OCI-LY3 (cell line): ENCODE measurements at regions not wholly inside any gene's neighbourhood (a gene's known extent, or its start where the extent isn't known, plus 50 kb on each side); places are given as distances from the start of the nearest gene placed in this dataset.

Source experiments
- H2AFZ ChIP-seq: fragments of 200-600, 300-600 bp; shearing (Covaris generic); 2 replicates; pipeline ENCODE4 v1.6.0; 2014; ENCODE audit warnings: antibody characterized with exemption, low read depth, low read length
- H3K27ac ChIP-seq: fragments of 200-600, 300-600 bp; sonication (generic); 2 replicates; pipeline ENCODE4 v1.5.1; 2014; ENCODE audit warnings: mild to moderate bottlenecking, low read length, moderate library complexity, mixed read lengths
- H3K27me3 ChIP-seq: fragments of 200-600, 300-600 bp; sonication (generic); 2 replicates; pipeline ENCODE4 v1.6.1; 2014; ENCODE audit warnings: low read depth, low read length, mixed read lengths
- H3K36me3 ChIP-seq: fragments of 200-600, 300-600 bp; sonication (generic); replicated peaks from 2 replicates; pipeline ENCODE3; 2014; ENCODE audit warnings: low read depth, low read length, mixed read lengths
- H3K4me1 ChIP-seq: fragments of 300-600, 200-600 bp; sonication (generic); 2 replicates; pipeline ENCODE4 v1.6.1; 2014; ENCODE audit warnings: low read length, mixed read lengths
- H3K4me2 ChIP-seq: fragments of 200-600, 300-600 bp; sonication (generic); 2 replicates; pipeline ENCODE4 v1.6.1; 2014; ENCODE audit warnings: low read length, mixed read lengths
- H3K4me3 ChIP-seq: fragments of 300-600, 200-600 bp; sonication (generic); 2 replicates; pipeline ENCODE4 v1.5.1; 2014; ENCODE audit warnings: antibody characterized with exemption, mild to moderate bottlenecking, low read length, moderate library complexity
- H3K79me2 ChIP-seq: fragments of 300-600, 200-600 bp; shearing (Covaris generic); 2 replicates; pipeline ENCODE4 v1.6.1; 2014; ENCODE audit warnings: mild to moderate bottlenecking, low read length, mixed read lengths
- H3K9ac ChIP-seq: fragments of 300-600, 200-600 bp; shearing (Covaris generic); 2 replicates; pipeline ENCODE4 v1.6.0; 2014; ENCODE audit warnings: mild to moderate bottlenecking, low read length, moderate library complexity
- H3K9me3 ChIP-seq: fragments of 200-600, 300-600 bp; shearing (Covaris generic); 2 replicates; pipeline ENCODE4 v1.6.1; 2014; ENCODE audit warnings: low read length, mixed read lengths; ENCODE audit not compliant: insufficient read depth
- H4K20me1 ChIP-seq: fragments of 200-600, 300-600 bp; sonication (generic); 2 replicates; pipeline ENCODE4 v1.6.1; 2016; ENCODE audit warnings: low read length, mixed read lengths; ENCODE audit not compliant: insufficient read depth
- CTCF ChIP-seq: fragments of 200-600, 300-600 bp; sonication (generic); IDR thresholded peaks from 2 replicates; pipeline ENCODE4 v1.5.1; 2014; ENCODE audit warnings: antibody characterized with exemption, low read length, low read depth
- EZH2phosphoT487 ChIP-seq: fragments of 200-600 bp; shearing (Covaris generic); IDR thresholded peaks from 2 replicates; pipeline ENCODE4 v1.6.1; 2018; ENCODE audit warnings: antibody characterized with exemption, mixed run types, low read depth

- no peak overlapping the region for H3K4me2 ChIP-seq
- no peak overlapping the region for H3K4me3 ChIP-seq
- no peak overlapping the region for H3K9ac ChIP-seq
- no peaks in the 10 kb centered on the region for H3K79me2 ChIP-seq
- H3K27ac ChIP-seq: no peak overlapping the region
- TF ChIP-seq EZH2phosphoT487 (no peak), CTCF (no peak)
- no peaks in the 10 kb centered on the region for H3K36me3 ChIP-seq
- no peak overlapping the region for H2AFZ ChIP-seq
- no peaks in the 10 kb centered on the region for H3K27me3 ChIP-seq
- no peaks in the 10 kb centered on the region for H4K20me1 ChIP-seq
- no peaks in the 10 kb centered on the region for H3K4me1 ChIP-seq
- no peaks in the 10 kb centered on the region for H3K9me3 ChIP-seq
Measured at GRCh38 chr16:80062361-80063030, 462.0 kb upstream of the MAF start.

GRCh38 chr16:80060470-80060869 is 459.9 kb upstream of the MAF start:
- Histone ChIP-seq H3K4me3 (no peak overlapping the region), H3K27me3 (no peaks in the 10 kb centered on the region), H3K79me2 (no peaks in the 10 kb centered on the region), H3K9ac (no peak overlapping the region), H4K20me1 (no peaks in the 10 kb centered on the region), H3K27ac (no peak overlapping the region), H3K4me1 (no peaks in the 10 kb centered on the region), H2AFZ (no peak overlapping the region), H3K9me3 (no peaks in the 10 kb centered on the region), H3K4me2 (no peak overlapping the region), H3K36me3 (no peaks in the 10 kb centered on the region)
- TF ChIP-seq EZH2phosphoT487 (no peak), CTCF (no peak)

- TF ChIP-seq CTCF (no peak), EZH2phosphoT487 (no peak)
- no peaks in the 10 kb centered on the region for H3K36me3 ChIP-seq
- H3K27me3 ChIP-seq: no peaks in the 10 kb centered on the region
- no peaks in the 10 kb centered on the region for H3K4me1 ChIP-seq
- H3K79me2 ChIP-seq: no peaks in the 10 kb centered on the region
- H3K4me3 ChIP-seq: no peak overlapping the region
- no peaks in the 10 kb centered on the region for H3K9me3 ChIP-seq
- H3K27ac ChIP-seq: no peak overlapping the region
- no peak overlapping the region for H2AFZ ChIP-seq
- no peak overlapping the region for H3K4me2 ChIP-seq
- H4K20me1 ChIP-seq: no peaks in the 10 kb centered on the region
- no peak overlapping the region for H3K9ac ChIP-seq
Measured at GRCh38 chr16:80059836-80060235, 459.3 kb upstream of the MAF start.

GRCh38 chr16:80058214-80058613 is 457.7 kb upstream of the MAF start:
- Histone ChIP-seq H3K4me1 (no peaks in the 10 kb centered on the region), H3K27me3 (no peaks in the 10 kb centered on the region), H2AFZ (no peak overlapping the region), H4K20me1 (no peaks in the 10 kb centered on the region), H3K4me3 (no peak overlapping the region), H3K4me2 (no peak overlapping the region), H3K36me3 (no peaks in the 10 kb centered on the region), H3K79me2 (no peaks in the 10 kb centered on the region), H3K9ac (no peak overlapping the region), H3K27ac (no peak overlapping the region), H3K9me3 (no peaks in the 10 kb centered on the region)
- no peak for TF ChIP-seq CTCF
- TF ChIP-seq EZH2phosphoT487: no peak
